ENCODE measurements at regions not wholly inside any gene's neighbourhood (a gene's known extent, or its start where the extent isn't known, plus 50 kb on each side); places are given as distances from the start of the nearest gene placed in this dataset.

DNA sequence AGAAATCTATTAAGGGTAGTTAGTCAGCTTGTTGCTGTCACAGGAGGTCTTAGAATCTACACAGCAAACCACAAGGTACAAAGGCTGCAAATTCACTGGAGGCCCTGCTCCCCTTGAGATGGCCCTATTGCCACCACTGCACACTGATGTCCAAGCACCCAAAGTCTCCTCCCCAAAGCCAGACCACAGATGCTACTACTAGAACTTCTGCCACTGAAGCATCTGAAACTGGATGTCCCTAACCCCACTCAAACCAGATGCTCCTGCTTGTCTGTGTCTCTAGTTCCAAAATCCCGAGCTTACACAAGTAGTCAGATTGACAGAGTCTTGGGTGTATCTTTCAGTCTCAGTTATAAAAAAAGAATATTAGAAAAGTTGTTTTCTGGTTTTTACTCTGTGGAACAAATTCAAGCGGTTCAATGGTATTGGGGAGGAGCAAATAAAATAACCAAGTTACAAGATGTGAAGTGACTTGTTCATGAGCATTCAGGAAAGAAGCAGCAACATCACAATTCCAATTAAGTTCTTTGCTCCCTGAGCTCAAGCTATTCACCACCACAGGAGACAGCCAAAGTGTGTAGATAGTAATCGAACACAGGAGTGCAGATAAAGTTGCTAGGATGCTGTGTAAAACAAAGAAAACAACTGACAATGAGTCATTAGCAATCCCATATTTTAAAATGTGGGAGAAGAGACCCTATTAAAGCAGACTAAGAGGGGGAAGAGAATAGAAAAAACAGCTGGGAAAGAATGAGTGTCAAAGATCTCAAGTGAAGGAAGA, 352.3 kb downstream of the PDGFC start:
- no peak for TF ChIP-seq POLR2AphosphoS5 (IDR thresholded peaks at IDR 0.05; ENCODE audit: low read depth, low read length)
- no peak for TF ChIP-seq POLR2A (IDR thresholded peaks at IDR 0.05; ENCODE audit: low read depth, low read length)
- TF ChIP-seq TAF1 (IDR thresholded peaks at IDR 0.05; ENCODE audit: borderline replicate concordance, low read depth, low read length) = no peak
